NCI-H69 (cell line): ENCODE measurements at regions not wholly inside any gene's neighbourhood (a gene's known extent, or its start where the extent isn't known, plus 50 kb on each side); places are given as distances from the start of the nearest gene placed in this dataset.

Experiments used
- DNase-seq: peaks from one replicate; lab custom pipeline; 2025; lab: John Stamatoyannopoulos, UW

DNA sequence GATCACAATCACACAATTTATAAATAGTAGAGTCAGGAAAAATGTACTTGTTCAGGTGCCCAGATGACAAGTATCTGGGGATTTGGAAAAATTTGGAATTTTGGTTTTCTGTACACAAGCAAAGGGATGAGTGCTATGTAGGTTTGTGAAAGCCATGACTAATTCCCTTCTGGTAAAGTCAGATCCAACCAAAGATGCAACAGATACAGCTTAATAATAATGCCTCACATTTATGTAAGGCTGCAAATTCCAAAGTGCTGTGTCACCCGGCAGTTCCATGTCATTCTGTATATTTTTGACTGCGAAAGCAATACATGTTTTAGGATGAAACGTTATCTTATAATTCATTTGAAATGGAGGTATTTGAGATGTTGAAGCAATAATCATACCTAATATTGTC is 102.7 kb upstream of the AGBL1 start:
- no peak for DNase-seq

DNA sequence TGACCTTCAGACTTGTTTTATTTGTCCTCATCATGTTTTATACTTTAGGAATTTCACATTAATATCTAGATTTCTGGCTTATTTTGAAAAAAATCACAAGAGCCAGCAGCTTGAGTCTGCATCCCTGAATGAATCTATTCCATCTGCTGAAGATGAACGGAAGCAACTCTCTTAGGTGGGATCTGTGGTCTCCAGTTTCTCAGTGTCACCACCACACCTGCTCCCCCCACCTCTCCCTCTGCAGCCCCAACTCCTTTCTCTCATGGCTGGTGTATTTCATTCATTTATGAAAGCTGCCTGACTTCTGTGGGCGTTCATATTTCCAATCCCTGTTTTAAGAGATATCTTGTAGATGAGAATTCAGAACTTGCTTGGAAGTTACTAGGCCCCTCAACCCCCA is 102.1 kb upstream of the AGBL1 start:
- no peak for DNase-seq

DNA sequence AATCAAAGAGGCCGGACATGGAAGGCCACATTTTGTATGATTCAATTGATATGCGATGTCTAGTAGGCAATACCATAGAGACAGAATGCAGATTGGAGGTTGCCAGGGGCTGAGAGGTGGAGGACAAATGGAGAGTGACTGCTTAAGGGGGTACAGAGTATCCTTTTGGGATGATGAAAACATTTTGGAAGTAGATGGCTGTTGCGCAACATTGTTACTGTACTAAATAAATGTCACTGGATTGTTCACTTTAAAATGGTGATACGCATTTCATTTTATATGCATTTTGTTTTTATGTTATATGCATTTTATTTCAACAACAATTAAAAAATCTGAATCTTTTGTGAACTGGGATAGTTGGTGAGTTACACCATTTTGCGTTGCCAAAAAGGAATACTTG is 99.7 kb upstream of the AGBL1 start:
- no peak for DNase-seq

DNA sequence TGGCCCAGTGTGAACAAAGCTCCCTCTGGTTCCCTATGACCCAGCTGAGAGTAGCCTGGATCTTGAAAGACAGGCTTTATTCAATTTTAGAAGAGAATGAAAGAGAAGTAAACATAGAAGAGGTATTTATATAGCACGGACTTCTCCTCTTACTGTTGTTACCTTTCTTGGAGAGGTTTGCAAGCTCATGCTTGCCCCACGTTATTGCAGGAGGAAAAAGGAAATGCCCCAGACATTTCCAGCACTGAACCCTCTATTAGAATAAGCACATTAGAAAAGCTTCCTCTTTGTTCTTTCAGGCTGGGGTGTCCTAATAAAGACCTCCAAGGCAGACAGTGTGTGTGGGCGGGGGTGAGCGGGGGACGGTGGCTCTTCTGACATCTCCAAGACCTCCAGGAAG is 98.7 kb upstream of the AGBL1 start:
- DNase-seq, result no peak

DNA sequence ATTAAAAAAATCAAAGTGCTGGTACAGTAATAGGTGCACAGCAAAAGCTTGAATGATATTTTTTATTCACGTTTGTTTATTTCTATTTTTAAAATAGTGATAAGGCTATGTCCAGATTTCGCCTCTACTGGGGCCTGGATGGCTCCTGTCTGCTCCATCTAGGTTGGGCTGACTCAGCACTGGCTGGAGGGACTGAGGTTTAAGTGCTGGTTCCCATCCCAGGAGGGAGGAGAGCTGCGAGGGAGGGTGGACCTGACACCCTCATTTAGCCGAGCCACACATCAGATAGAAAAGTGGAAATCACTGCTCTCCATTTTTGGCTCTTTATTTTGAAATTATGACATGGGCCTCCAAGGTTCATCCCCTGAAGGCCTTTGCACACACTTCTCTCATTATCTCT is 95.4 kb upstream of the AGBL1 start:
- no peak for DNase-seq

DNA sequence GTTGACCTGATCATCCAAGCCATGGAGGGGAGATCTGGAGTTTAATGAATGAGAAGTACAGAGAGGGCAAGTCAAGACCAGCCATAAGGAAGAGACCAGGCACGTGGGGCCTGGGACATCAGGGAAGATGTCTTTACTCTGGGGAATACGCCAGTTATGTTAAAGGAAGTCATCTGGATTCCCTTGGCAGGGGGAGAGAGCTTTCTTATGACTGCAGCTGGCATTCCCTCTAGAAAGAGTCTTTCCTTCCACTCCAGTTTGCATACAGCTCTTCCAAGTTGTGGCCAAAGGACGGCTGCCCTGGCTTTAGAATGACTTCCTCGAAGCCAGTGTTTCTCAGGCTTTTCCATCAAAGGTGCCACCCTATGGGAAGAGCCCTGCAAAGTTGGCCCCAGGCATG is 93.6 kb upstream of the AGBL1 start:
- DNase-seq, result no peak

DNA sequence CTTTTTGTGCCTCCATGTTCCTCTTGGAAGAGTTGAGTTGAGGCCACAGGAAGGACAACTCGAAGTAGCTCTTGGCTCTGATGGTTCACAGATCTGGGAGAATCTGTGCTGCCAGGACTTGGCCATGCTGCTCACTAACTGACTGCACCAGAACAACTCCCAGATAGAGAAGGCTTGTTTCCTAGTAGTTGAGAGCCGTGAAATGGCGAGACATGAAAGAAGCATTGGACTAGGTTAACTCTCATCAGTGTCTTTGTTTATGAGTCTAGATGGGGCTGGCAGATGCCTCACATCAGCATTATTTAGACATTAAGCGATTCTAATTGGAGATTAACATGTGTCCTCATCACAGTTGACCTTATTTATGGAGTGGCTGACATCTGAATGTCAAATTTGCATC is 92.9 kb upstream of the AGBL1 start:
- no peak for DNase-seq

DNA sequence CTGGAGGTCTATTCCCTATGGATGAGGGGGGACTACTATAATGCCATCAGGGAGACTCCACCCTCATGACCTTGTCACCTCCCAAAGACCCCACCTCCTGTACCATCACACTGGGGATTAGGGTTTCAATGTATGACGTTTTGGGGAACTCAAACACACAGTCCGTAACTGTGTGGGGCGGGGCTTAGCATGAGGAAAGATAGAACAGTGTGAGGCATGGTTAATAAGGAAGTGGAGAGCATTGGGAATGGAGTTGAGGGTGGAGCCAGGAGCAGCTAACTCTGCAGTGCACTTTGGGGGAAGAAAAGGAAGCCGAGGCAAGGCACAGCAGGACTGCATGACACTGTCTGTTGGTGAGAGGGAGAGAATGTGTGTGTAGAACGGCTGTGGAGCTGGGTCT is 90.9 kb upstream of the AGBL1 start:
- no peak for DNase-seq

DNA sequence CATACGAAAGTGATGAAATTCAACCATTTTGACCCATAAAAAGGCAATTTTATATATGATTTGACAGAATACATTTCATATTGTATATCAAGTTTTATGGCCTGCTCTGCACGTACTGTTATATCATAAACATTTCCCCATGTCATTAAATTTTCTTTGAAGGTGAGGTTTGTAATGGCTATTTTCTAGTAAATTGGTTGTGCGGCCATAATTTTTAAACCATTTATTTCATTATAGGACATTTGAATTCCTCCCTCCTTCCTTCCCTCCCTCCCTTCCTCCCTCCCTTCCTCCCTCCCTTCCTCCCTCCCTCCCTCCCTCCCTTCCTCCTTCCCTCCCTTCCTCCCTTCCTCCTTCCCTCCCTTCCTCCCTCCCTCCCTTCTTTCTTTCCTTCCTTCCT is 87.4 kb upstream of the AGBL1 start:
- DNase-seq, result no peak

DNA sequence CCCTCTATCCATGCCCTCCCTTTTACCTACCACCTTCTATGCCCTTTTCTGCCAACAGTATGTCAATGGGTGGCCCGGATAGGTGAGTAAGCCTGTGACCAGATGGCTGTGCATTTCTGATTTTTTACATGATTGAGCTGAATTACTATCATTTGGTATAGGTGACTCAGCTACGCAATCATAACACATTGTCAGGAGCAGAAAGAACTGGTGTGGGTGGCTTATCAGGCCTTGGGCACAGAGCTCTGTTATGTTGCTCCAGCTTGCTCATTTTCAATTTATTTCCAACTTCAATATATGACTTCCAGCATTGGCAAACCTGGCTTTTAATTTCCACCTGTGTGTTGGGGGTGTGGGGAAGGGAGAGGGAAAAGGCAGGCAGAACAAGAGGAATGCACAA is 86.6 kb upstream of the AGBL1 start:
- DNase-seq, result no peak

DNA sequence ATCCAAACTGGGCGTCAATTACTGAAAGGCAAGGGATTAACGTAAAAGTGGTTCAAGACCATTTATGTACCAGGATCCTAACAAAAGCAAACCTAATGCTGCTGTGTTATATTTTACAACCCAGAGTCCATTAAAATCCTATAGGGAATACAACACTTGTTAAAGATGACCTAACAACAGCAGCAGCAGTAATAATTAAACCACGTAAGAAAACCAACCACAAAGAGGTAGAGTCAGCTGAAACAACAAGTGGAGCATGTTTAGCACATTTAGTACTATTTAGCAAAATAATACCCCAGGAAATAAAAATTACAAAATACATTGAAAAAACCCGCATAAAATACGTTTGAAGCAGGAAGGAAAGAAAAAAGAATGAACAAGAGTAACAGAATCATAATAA is 82.1 kb upstream of the AGBL1 start:
- DNase-seq, result no peak

DNA sequence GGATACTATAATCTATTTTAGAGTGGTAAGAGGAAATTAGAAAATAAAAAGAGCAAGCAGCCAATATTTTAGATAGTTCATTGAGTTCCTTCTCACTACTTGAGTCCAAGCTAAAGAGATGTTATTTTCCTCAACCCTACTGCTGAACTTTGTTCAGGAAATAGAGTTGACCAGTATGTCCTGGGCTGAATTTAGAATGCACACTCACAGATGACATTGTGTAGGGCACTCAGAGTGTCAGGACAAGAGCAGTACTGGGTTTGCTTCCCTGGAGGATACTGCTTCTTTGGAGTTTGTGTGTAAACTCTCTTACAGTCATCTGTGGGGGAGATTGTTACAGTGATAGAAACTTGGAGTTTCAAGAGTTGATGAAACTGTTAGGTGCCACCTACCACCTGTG is 80.0 kb upstream of the AGBL1 start:
- no peak for DNase-seq

DNA sequence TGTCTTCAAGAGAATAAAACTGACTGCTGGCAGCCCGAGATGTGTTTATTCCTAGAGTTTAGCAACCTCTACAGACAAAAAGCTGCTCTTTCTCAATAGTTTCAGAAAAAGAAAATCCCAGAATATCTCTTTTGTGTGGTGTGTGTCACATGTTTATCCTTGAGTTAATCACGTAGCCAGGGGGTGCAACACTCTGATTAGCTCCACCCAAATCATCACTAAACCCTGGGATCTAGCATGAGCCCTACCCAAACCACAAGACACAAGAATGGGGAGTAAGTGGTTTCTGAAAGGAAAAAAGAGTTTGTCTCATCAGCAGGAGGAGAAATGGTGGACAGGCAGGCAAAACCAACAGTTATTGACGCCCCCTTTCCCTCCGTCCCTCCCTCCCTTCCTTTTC is 78.5 kb upstream of the AGBL1 start:
- DNase-seq, result no peak

DNA sequence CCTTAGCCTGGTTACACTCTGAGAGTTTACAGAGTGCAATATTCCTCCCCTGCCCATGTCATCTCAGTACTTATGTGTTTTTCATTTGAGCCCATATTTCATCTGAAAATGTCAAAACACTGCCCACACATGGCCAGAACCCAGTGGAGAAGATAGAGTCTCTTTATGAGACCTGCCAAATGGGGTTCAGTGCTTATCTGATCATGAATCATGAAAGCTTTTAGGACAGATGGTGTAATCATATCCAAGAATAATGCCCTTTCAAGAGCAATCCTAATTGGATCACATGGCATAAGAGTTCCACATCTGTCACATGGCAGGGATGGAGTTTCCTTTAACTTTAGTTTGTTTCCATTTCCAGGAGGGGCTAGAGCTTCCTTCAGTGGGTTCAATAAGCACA is 77.2 kb upstream of the AGBL1 start:
- DNase-seq, result peak; percentile 34

DNA sequence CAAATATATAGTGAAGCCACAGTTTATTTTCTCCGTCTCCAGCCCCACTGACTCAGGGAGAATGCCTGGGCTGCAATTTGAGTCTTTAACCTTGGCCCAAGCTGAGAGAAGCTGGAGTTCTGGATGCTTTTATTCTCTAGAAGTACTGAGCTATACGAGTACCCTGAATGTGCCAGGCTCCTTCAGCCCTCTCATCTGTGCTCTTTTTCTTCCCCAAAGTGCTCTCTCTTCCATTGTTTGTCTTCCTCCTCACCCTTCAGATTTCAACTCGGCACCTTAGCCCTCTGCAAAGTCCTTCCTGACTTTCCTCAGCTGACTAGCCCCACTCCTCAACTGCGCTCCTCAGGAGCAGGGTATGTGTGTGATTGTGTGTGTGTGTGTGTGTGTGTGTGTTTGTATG is 75.6 kb upstream of the AGBL1 start:
- no peak for DNase-seq

DNA sequence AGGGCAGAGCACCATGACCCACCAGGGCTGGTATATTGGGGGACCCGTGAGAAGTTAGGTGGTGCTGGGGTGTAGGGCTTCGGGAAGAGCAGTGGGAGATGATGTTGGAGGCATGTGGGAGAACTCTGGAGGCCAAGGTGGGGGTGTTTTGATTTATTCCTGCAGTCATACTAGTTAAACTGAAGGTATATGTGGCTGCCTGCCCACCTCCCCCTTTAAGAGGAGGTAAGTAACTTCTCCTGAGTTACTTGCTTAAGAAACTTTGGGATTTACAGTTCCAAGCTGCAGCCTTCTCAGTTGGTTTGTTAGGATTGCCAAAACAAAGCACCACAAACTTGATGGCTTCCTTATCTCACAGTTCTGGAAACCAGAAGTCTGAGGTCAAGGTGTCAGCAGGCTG is 73.1 kb upstream of the AGBL1 start:
- DNase-seq, result no peak

DNA sequence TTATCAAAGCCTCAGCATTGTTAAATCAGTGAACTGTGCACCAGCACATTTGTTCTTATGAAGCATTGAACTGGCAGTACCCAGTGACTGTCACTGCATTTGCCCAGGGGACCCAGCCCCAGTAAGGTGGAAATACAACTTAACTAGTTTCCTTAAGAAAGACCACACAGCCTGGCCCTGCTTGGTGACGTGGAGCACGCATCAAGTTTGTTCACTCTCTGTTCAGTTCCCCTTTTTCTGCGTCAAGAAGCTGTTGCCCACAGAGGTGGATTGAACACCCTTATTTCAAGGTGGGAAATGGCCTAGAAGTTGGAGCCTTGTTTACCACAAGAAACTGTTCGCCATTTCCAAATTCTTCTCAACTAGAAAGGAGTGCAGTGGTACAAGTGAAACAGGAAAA is 69.9 kb upstream of the AGBL1 start:
- DNase-seq, result no peak

DNA sequence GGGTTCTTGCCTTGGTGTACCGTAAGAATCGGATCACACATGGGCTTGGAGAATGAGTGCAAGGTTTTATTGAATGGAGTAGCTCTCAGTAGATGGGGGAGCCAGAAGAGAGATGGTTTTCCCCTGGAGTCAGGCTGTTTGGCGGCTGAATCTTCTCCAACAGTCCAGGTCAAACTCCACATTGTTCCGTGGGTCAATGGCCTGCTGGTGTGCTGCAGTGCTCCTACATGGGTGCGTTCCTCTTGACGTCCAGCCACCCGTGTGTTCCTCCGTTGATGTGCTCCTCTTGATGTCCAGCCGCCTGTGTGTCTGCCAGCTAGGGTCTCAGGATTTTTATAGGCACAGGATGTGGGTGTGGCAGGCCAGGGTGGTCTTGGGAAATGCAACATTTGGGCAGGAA is 69.3 kb upstream of the AGBL1 start:
- DNase-seq, result no peak

DNA sequence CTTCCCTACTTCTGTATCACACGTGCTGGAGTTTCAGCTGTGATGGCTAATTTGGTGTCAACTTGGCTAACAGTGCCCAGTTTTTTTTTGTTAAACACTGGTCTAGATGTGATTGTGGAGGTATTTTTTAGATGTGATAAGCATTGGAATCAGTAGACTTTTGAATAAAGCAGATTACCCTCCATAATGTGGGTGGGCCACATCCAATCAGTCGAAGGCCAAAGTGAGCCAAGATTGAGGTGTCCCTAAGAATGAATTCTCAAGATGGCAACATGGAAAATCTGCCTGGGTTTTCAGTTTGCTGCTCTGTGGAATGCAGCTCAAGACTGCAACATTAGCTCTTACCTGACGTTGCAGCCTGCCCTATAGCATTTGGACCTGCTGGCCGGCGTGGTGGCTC is 68.8 kb upstream of the AGBL1 start:
- DNase-seq, result no peak

DNA sequence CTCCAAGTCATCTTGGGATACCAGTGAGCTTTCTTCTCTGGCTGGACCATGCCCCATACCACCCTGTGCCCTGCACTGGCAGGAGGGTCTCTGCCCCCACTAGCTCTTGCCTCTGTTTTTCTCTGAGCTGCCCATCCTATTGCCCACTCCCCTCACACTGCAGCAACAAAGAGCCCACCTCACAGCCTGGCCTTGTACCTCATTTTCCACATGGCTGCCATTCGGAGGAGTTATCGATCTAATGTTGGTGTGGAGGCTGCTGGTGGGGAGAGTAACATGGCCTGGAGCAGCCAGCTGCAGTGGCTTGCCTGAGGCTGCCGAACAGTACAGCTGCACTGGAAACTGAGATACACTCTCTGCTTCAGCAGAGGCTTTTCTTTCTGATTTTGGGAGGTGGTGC is 65.7 kb upstream of the AGBL1 start:
- DNase-seq, result no peak

DNA sequence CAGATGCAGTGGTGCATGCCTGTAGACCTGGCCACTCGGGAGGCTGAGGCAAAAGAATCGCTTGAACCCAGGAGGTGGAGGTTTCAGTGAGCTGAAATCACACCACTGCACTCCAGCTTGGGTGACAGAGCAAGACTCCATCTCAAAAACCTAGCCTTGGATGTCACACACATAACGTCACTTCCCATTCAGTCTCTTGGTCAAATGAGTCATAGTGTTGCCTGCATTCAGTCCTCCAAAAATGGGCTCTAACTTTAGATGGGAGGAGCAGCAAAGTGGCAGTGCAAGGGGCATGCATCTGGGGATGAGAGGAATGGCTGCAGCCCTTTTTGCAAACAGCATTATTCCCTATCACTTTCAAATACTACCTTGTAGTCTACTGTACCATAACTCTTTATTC is 62.9 kb upstream of the AGBL1 start:
- DNase-seq, result no peak

DNA sequence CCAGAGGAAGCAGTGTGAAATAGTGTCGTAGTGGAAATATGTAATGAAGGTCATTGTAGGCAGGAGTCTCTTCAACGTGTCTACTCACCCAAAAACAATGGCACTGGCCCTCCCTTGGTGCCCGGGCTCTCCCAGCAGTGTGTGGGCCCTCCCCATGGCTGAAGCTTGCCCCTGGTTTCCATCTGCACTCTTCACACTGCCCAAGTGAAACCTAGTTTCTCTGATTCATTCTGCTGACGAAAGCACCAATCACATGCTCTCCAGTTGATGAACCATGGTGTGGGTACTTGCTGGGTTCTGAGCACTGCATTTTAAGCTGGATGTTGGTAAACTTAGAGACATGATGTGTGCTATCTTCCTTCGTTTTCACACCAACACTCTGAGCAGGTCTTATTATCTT is 61.0 kb upstream of the AGBL1 start:
- DNase-seq, result no peak

DNA sequence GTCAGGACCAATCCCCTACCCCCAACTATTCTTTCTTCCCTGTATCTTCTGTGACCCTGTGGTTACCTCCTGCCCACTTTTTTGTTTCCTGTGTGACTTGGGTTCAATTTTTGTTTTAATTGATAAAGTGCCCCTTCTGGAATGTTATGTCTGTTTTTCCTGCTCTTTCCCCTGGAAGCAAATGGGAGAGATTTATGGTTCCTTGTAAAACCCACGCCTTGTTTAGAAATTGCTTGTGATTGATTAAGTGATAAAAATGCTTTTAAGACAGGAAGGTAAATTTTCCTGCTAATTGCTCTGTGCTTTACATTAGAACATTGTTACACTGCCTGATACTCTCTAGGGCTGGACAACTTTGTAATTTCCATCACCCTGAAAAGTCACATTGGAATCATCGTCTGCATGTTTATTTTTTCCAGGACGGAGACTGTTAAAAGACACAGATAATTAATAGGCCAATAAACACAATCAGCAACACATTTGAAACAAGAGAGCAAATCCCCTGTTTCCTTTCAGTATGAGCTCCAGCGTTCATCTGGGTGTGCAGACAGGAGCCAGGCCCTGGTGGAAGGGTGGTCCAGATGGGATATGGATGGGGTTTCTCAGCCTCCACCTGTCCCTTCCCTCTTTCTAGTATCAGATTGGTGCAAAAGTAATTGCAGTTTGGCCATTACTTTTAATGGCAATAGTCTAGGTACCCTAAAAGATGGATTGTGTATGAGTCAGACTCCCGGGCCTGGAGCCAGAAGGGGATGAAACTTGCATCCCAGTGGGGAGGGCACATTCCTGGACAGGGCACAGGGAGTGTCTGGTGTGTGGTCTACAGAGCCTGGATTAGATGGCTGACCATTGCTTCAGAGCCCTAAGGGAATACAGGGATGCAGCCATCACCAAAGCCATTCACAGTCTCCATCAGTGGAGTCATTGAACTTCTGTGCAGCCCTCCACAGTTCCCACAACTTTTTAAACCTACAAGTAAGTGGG is 58.1 kb upstream of the AGBL1 start:
- DNase-seq, result no peak

DNA sequence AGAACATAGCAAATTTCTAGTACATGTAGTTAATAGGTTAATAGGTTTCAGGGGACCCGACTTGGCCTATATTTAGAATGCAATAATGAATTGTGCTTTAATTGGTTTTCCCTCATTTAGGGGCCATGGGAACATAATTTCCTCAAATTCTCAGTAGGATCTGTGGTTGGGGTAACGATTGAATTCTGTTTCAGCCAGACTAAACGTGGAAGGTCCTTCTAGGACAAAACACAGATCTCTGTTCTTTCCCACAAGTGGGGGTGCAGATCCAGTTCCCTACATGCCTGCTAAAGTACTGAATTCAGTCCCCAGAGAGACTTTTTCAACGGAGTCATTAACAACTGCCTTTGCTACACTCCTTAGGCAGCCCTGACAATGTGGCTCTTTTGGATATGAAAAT is 50.7 kb upstream of the AGBL1 start:
- no peak for DNase-seq
